DMS 273 (cell line): ENCODE measurements at regions not wholly inside any gene's neighbourhood (a gene's known extent, or its start where the extent isn't known, plus 50 kb on each side); places are given as distances from the start of the nearest gene placed in this dataset.
"Not testable (repeated sequence)": the region's sequence is repeated elsewhere in the genome, so short reads cannot be mapped to it uniquely, and the experiment has no call there.

Experiments
- DNase-seq: peaks from one replicate; lab custom pipeline; 2025; ENCODE audit not compliant: unreplicated experiment; lab: John Stamatoyannopoulos, UW

DNA sequence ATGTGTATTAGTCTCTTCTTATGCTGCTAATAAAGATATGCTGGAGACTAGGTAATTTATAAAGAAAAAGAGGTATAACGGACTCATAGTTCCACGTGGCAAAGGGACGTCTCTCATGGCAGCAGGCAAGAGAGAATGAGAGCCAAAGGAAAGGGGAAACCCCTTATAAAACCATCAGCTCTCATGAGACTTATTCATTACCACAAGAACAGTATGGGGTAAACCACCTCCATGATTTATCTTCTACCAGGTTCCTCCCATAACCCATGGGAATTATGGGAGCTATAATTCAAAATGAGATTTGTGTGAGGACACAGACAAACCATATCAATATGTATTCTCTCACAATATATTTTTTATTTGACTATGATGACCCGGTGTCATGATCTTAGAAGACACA lies 109.1 kb downstream of the UTRN start:
- no peak for DNase-seq

DNA sequence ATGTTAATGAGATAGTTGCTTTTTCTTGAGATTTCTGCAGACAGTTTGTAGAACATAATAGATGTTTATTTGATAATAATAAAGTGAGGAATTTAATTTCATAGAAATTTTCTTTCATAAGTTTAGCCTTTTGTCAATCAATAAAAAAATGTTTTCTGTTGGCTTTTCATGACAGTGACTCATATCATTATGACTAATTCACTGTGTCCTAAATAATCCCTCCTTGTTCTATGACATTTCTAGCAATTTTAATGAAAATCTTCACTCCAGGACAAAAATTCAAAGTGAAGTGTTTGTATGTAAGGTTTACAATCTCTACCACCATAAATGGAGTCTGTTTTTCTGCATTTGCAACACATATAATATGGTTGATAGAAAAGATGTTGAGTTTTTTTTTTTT lies 109.9 kb downstream of the UTRN start:
- DNase-seq: no peak

DNA sequence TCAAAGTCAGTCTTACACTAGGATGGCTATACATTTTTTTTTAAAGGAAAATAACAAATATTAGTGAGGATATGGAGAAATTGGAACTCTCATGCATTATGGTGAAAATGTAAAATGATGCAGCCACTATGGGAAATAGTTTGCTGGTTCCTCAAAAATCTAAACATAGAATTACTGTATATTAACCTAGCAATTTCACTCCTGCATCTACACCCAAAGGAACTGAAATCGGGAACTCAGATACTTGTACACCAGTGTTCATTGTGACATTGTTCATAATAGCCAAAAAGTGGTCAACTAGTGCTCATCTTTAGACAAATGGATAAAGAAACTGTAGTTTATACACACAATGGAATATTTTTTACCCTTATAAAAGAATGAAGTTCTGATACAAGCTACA lies 110.7 kb downstream of the UTRN start:
- no peak for DNase-seq

DNA sequence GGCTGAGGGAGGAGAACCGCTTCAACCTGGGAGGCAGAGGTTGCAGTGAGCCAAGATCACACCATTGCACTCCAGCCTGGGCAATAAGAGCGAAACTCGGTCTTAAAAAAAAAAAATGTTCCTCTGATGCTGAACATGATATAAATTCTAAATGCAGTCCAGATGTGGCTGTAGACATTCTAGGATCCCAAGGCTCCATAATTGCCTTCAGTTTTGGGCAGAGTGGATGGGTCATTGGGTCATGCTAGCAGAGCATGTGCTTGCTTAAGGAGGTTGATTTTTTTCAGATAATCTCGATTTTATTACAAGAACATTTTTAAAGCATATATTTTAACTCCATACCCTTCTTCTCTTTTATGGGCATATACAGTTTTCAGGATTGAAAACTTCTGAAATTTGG lies 112.0 kb downstream of the UTRN start:
- DNase-seq: no peak

DNA sequence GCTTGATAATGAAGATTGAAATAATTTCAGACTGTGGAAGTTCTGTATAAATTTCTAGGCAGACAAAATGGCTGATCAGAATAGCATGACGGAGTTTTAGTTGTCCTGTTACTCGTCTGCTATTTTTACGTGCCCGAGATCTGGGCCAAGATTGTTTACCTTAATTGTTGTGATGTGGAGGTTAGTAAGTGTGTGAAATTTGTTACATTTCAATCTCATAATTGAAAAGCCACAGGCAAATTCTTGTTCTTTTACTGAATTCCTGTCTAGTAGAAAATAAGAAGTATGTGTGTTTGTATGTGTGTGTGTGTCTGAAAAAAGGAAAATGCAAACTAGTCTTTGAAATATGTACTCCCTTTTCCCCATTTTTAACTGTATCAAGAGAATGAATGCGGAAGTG lies 115.2 kb downstream of the UTRN start:
- no peak for DNase-seq

DNA sequence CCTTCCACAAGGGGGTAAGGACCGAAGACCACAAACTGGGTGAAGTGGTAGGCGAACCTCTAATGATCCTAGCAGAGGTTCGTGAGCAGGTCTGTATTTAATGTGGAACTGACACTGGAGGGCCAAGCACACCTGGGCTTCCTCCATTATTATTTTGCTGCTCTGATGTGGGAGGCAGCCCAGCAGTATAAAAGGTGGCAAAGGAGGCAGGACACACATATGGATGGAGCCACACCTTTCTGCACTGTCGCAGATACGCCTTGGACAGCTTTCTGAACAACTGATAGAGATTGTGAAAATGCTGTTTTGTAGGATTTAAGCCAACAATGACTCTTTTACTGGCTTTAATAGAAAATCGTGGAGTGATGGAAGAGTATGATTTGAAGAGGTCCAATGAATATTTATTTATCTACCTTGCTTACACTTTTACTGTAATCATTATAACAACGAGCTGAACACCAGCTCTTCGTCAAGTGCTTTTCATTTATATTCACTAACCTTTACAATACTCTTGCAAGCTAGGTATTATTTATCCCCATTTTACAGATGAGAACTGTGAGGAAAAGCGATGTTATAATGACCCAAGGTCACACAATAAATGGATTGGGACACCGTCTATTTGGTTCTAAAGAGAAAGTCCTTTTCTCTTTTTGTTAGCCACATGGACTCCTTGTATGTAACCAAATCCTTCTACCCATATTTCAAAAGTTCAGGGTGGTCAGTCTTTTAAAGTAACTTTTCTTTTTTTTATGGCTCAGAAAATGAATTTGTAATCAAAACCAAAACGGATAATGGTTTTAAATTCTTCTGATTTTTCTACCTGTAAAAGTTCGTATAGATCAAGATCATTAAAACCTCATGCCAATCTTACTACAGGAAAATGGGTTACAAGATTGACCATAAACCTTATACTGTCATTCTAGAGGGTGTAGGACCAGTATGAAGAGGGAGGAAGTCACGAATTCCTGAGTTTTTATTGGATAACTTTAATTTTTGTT lies 116.9 kb downstream of the UTRN start:
- no peak for DNase-seq

DNA sequence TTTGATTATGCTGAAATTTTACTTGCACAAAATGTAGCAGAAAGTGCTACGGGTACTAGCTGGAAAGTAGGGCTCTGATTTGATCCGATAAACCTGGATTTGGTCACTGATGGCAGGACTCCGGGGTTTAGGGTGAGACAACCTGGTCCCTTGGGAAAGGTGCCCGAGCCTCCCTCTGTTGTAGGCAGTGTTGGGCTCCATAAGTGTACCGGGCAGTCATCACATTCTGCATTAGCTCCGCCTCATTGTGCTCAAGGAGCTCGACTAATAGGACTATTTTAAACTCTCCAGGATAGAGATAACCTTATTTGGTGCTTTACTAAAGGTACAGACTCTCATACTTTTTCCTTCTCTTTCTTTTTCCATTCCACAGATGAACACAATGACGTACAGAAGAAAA lies 117.6 kb downstream of the UTRN start:
- no peak for DNase-seq

DNA sequence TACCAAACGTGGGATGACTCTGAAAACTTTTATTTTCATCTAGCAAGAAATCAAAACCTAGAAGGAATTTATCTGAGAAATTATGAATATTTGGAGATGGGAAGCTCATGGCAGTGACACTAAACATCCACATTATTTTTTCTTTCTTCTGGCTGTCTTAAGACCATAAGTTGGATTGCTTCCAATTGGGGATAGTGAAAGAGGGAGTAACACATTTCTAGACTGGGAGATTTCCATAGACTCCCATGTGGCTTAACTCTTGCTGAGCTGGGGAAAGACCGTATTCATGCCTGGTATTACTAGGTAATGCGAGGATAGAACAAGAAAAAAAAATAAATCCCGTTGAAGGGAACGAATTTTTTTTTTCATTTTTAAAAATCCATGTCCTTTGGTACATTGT lies 120.0 kb downstream of the UTRN start:
- DNase-seq: no peak

DNA sequence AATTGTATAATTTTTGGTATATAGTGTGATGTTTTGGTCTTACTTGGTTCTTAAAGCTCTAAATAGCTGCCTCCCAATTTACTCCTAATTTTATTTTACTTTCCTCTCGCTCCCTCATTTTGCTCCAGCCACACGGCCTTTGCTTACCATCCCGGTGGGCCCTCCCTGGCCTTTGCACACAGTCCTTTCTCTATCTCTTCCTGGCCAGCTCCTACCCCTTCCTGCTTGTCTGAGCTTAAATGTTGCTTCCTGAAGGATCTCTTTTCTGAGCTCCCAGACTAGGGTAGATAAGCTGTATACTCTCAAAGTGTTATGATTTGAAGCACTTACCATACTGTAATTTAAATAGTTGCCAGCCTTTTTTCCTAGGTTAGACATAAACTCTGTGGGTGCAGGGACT lies 121.7 kb downstream of the UTRN start:
- no peak for DNase-seq

DNA sequence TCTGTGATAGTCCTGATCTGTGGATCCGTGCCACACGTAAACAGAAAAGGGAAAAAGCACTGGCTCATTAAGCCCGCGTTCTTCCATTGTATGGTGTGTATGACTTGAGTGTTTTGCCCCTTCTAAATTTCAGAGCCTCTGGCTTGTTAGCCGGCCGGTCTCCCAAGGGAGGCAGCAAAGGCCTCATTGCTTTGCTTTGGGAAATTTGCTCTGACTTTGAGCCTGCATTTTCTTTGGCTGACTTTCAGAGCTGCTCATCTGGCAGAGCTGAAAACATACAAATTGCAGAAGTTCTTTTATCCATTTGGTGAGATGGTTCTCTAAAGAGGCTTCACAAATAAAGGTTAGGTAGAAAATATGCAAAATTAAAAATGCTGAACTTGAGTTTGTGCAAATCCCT lies 123.0 kb downstream of the UTRN start:
- no peak for DNase-seq

DNA sequence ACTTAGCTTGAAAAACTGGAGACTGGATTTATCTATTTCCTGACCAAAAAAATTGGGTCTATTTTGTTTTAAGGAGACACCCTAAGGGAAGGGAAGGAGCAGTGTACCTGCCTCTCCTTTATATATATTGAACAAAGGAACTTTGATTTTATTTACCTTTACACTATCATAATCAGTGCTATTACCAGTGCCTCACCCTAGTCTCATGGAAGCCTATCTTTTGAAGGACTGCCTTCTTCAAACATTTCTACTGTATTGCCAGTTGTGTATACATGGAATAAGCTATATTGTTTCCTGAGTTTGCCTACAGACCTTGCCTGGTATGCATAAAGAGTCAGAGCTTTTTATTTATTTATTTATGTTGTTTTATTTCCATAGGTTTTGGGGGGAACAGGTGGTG lies 124.9 kb downstream of the UTRN start:
- DNase-seq: no peak

DNA sequence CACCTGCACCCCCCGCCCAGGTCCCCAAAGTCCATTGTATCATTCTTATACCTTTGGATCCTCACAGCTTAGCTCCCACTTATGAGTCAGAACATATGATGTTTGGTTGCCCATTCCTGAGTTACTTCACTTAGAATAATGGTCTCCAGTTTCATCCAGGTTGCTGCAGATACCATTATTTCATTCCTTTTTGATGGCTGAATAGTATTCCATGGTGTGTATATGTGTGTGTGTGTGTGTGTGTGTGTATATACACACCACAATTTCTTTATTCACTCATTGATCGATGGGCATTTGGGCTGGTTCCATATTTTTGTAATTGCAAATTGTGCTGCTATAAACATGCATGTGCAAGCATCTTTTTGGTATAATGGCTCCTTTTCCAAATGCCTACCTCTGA lies 125.4 kb downstream of the UTRN start:
- not testable (repeated sequence) for DNase-seq

DNA sequence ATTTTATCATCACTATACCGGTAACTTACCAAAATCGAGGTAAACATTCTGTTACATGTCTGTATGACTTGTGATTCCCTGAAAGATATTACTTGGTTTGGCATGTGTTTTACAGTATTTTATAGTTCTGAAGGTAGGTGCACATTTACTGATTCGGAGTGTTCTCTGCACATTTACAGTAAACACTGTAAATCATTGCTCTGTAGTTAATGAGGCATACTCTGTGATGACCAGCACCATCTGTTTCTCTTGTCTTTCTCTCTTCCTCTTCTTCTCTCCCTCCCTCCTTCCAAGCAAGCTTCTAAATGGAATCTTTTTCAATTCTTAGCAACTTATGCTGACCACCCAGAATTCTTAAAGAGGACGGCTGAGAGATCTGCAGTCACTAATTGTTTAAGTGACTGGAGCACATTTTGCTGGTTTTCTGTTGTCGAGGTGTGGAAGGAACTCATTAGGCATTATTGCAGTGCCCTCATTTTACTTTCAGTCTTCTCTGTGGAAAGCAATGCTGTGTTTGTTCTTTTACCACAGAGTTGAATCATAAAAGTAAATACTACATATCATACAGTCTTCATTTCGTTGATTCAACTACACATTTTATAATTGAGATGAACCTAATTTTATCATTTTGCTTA lies 126.5 kb downstream of the UTRN start:
- no peak for DNase-seq

DNA sequence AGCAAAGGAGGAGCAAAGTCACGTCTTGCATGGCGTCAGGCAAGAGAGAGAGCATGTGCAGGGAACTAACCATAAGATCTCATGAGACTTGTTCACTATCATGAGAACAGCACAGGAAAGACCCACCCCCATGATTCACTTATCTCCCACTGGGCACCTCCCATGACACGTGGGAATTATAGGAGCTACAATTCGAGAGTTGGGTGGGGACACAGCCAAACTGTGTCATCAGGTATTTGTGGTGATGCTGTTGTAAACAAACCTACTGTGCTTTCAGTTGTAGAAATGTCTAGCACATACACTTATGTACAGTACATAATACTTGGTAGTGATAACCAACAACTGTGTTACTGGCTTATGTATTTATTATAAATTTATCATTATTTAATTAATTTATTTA lies 128.3 kb downstream of the UTRN start:
- no peak for DNase-seq

DNA sequence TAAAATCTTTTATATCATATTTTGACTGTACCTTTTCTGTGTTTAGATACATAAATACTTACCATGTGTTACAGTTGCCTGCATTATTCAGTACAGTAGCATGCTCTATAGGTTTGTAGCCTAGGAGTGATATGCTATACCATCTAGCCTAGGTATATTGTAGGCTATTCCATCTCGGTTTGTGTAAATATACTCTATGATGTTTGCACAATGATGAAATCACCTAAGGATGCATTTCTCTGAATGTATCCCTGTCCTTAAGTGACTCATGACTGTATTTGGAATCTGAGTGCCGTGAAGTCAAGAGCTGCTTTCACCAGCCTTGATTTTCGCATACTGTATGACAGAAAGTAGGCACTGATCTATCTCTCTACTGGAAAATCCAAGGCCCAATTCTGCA lies 129.9 kb downstream of the UTRN start:
- DNase-seq: no peak

DNA sequence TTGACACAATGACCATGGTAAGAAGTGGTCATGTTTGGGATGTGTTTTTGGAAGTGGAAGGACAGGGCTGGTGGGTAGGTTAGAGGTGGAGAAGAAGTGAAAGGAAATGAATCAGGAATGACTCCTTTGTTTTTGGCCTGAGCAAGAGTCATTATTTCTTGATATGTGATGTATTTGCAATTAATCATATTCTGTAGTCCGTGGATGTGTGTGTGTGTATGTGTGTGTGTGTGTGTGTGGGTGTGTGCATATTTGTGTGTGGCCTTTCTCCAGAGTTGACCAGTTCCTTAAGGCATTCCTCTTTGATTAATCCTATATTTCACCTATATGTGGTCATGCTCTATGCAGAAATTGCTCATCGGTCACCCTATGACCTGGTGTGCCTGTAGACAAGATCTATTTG lies 130.7 kb downstream of the UTRN start:
- no peak for DNase-seq

DNA sequence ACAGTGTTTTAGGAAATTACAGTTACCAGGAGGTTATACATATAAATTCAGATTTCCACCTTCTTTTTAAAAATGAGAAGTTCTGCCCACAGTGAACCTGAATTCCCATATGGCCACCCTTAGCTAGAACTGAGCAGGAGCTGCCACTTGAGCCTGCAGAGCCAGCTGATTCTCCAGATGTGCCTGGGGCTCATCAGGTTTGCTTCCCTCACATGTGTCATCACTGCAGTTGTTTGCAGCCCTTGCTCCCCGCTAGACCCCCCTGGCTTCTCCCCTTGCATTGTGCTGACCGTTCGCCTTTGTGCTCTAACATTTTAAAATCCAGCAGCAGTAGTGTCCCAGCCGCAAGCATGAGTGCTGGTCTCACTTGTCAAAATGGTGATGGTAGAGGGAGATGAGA lies 131.1 kb downstream of the UTRN start:
- DNase-seq: no peak

DNA sequence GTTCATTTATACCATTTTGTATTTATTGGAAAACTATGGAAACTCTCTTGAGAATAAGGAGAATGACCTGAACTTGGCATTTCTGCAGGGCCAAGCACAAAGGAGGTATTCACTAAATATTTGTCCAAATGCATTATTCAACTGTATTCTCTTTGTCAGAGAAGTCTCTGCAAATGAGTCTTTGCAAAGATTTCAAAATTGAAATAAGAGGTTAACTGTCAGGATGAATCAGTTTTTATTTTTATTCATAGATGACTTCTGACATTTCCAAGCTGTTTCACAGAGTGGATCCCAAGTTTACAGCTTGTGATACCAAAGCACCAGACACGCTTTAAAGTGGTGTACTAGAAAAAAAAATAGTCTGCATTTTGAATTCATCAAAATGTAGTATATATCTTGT lies 131.6 kb downstream of the UTRN start:
- DNase-seq: no peak

DNA sequence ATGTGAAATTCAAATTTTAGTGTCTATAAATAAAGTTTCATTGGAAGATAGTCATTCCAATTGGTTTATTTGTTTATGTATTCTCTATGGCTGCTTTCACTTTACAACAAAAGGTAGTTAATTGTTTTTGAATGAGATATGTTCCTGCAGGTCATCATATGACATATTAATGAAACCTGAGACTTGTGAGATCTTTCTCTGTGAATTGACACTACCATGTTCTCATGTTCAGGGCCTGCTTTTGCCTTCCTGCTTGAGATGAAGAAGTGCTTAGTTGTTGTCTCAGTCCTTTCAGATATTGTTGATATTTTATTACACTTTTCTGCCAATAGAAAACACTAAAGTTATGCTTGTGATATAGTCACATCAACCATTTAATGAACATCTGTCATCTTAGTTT lies 132.5 kb downstream of the UTRN start:
- DNase-seq: no peak

DNA sequence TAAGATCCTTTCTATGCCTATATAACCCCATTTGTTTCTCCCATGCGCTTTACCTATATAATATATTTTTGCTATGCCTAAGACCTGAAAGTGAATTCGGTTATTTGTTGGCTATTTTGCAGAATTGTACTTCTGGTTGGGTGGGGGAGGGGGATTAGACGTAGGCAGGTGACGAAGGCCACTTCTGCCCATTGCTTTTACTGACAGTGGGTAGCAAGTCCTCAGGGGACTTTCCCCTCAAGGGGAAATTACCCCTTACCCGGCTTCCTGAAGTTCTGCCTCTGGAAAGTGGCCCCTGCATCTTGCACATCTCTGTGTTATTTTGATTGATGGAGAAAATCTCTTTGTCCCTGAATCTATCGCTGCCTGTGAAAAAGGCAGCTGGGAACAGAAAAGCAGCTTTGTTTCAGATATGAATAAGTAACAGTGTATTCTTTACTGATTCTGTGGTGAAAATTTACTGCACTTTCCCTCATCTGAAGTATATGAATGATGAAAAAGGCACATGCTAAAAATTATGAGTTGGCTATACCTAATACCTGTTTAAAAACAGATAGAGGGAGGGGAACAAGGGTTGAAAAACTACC lies 133.9 kb downstream of the UTRN start:
- DNase-seq: no peak

DNA sequence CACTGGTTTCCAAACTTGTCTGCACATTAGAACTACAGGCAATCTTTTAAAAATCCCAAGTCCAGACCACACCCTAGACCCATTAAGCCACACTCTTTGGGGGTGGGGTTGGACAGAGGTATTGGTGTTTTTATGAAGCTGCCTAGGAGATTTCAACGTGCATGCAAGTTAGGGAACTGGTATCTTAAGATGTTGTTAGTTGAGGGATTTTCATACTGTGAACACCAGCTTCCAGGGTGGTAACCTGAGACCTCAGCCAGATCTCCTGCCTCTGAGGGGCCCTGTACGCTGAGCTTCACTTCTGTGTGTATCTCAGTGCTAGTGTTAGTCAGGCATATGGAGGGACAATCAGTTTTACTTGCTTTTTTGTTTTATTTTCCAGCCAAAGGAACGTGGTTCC lies 138.0 kb downstream of the UTRN start:
- no peak for DNase-seq

DNA sequence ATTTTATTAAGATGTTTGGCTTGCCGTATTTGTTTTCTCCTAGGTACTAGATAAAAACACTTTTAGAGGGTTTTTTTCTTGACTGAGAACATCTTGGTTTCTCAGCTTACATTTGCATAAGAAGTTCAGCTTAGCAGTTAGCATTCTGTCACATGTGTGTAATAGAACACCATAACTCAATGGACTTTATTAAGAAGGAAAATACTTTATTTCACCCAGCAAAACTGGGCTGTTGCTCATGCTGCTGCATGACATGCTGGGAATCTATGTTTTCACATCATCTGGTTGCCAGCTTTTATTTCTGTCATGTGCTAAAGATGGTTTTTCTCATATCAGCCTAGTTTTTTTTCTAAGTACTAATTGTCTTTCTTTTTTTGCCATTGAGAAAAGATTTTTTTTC lies 144.6 kb downstream of the UTRN start:
- no peak for DNase-seq
